ENCODE measurements at regions not wholly inside any gene's neighbourhood (a gene's known extent, or its start where the extent isn't known, plus 50 kb on each side); places are given as distances from the start of the nearest gene placed in this dataset.

DNA sequence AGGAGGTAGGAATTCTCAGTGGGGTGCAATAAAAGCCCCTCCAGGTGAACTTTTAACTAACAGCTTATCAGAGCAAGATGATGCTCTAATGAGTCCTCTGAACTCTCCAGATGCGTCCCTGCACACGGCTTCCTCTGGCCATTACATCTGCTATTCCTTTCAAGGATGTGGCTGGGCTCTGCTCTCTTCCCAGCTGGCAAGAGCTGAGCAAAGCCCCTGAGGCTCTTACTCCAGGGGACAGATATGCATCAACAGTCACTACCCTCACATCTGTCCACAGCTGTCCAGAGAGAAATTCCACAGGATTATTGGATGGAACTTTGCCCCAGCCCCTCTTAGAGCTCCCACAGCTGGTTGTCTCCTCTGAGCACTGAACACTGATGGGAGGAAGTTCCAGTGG, 267.8 kb downstream of the C1orf94 start:
- H3K4me3 ChIP-seq (ENCODE audit: control insufficient read depth in 2 of 3, extremely low read depth in 1 of 3, insufficient read depth in 2 of 3, low read depth in 1 of 3, low read length in 3 of 3), result no peak overlapping the region
- no peaks in the 10 kb centered on the region for H3K79me2 ChIP-seq (ENCODE audit: control insufficient read depth, insufficient read depth, low read length)
- no peaks in the 10 kb centered on the region for H3K9me3 ChIP-seq (ENCODE audit: control insufficient read depth, low read depth, low read length)
- H3K9me1 ChIP-seq (ENCODE audit: control insufficient read depth, extremely low read depth, insufficient read depth, low read length), result no peaks in the 10 kb centered on the region
- H2AFZ ChIP-seq (ENCODE audit: control insufficient read depth, low read length), result no peak overlapping the region
- H3K36me3 ChIP-seq (ENCODE audit: control insufficient read depth in 2 of 2, extremely low read depth in 1 of 2, insufficient read depth in 2 of 2, low read length in 2 of 2), result no peaks in the 10 kb centered on the region
- H3K27me3 ChIP-seq (ENCODE audit: control insufficient read depth, extremely low read depth, insufficient read depth, low read length), result peaks cover 9% of the 10 kb centered on the region
- no peaks in the 10 kb centered on the region for H4K20me1 ChIP-seq (ENCODE audit: control insufficient read depth, extremely low read depth, insufficient read depth, low read length)
- no peak for TF ChIP-seq EZH2 (IDR thresholded peaks at IDR 0.05; ENCODE audit: low read length)
- TF ChIP-seq, protein P1, sequence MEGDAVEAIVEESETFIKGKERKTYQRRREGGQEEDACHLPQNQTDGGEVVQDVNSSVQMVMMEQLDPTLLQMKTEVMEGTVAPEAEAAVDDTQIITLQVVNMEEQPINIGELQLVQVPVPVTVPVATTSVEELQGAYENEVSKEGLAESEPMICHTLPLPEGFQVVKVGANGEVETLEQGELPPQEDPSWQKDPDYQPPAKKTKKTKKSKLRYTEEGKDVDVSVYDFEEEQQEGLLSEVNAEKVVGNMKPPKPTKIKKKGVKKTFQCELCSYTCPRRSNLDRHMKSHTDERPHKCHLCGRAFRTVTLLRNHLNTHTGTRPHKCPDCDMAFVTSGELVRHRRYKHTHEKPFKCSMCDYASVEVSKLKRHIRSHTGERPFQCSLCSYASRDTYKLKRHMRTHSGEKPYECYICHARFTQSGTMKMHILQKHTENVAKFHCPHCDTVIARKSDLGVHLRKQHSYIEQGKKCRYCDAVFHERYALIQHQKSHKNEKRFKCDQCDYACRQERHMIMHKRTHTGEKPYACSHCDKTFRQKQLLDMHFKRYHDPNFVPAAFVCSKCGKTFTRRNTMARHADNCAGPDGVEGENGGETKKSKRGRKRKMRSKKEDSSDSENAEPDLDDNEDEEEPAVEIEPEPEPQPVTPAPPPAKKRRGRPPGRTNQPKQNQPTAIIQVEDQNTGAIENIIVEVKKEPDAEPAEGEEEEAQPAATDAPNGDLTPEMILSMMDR (optimal IDR thresholded peaks at IDR 0.05 in 1 of 3, IDR thresholded peaks at IDR 0.05 in 1 of 3, conservative IDR thresholded peaks at IDR 0.05 in 1 of 3; ENCODE audit: extremely low read depth in 1 of 3, insufficient read depth in 2 of 3, low read length in 3 of 3), result no peak
- dilution Hi-C loops (cut with MboI; ENCODE audit: extremely low pct_ligation_motif_present, low sequenced_read_pairs), result no loop called here
- no peak overlapping the region for H3K4me2 ChIP-seq (ENCODE audit: control insufficient read depth, extremely low read depth, insufficient read depth, low read depth, low read length)
- no peak overlapping the region for H3K27ac ChIP-seq (ENCODE audit: control insufficient read depth, insufficient read depth, low read length)
- H3K4me1 ChIP-seq (ENCODE audit: control insufficient read depth, extremely low read depth, insufficient read depth, low read length), result no peaks in the 10 kb centered on the region
- no peak for DNase-seq (ENCODE audit: low read depth, low spot score)
- H3K9ac ChIP-seq (ENCODE audit: control insufficient read depth, extremely low read depth, insufficient read depth, low read length), result no peak overlapping the region
- no peak for FAIRE-seq

- no peak overlapping the region for H3K27ac ChIP-seq (ENCODE audit: control insufficient read depth, insufficient read depth, low read length)
- no peak for TF ChIP-seq EZH2 (IDR thresholded peaks at IDR 0.05; ENCODE audit: low read length)
- TF ChIP-seq, protein P1 (optimal IDR thresholded peaks at IDR 0.05 in 1 of 3, IDR thresholded peaks at IDR 0.05 in 1 of 3, conservative IDR thresholded peaks at IDR 0.05 in 1 of 3; ENCODE audit: extremely low read depth in 1 of 3, insufficient read depth in 2 of 3, low read length in 3 of 3), result no peak
- H3K4me2 ChIP-seq (ENCODE audit: control insufficient read depth, extremely low read depth, insufficient read depth, low read depth, low read length), result no peak overlapping the region
- H3K9ac ChIP-seq (ENCODE audit: control insufficient read depth, extremely low read depth, insufficient read depth, low read length), result no peak overlapping the region
- no peaks in the 10 kb centered on the region for H3K36me3 ChIP-seq (ENCODE audit: control insufficient read depth in 2 of 2, extremely low read depth in 1 of 2, insufficient read depth in 2 of 2, low read length in 2 of 2)
- H3K27me3 ChIP-seq (ENCODE audit: control insufficient read depth, extremely low read depth, insufficient read depth, low read length), result no peaks in the 10 kb centered on the region
- no peaks in the 10 kb centered on the region for H3K9me1 ChIP-seq (ENCODE audit: control insufficient read depth, extremely low read depth, insufficient read depth, low read length)
- H3K9me3 ChIP-seq (ENCODE audit: control insufficient read depth, low read depth, low read length), result no peaks in the 10 kb centered on the region
- H3K4me3 ChIP-seq (ENCODE audit: control insufficient read depth in 2 of 3, extremely low read depth in 1 of 3, insufficient read depth in 2 of 3, low read depth in 1 of 3, low read length in 3 of 3), result no peak overlapping the region
- DNase-seq (ENCODE audit: low read depth, low spot score), result no peak
- no peak for FAIRE-seq
- no peaks in the 10 kb centered on the region for H3K4me1 ChIP-seq (ENCODE audit: control insufficient read depth, extremely low read depth, insufficient read depth, low read length)
- dilution Hi-C loops (cut with MboI; ENCODE audit: extremely low pct_ligation_motif_present, low sequenced_read_pairs), result no loop called here
- no peaks in the 10 kb centered on the region for H3K79me2 ChIP-seq (ENCODE audit: control insufficient read depth, insufficient read depth, low read length)
- H2AFZ ChIP-seq (ENCODE audit: control insufficient read depth, low read length), result no peak overlapping the region
- no peaks in the 10 kb centered on the region for H4K20me1 ChIP-seq (ENCODE audit: control insufficient read depth, extremely low read depth, insufficient read depth, low read length)
Measured at GRCh38 chr1:34450325-34450724, 273.6 kb downstream of the C1orf94 start.
